NCI-H1930 (cell line): ENCODE measurements at regions not wholly inside any gene's neighbourhood (a gene's known extent, or its start where the extent isn't known, plus 50 kb on each side); places are given as distances from the start of the nearest gene placed in this dataset.
"Not testable (repeated sequence)": the region's sequence is repeated elsewhere in the genome, so short reads cannot be mapped to it uniquely, and the experiment has no call there.

ENCODE experiments used
- DNase-seq, 2 experiments: peaks; one replicate each; lab custom pipeline; 2025; lab: John Stamatoyannopoulos, UW

- no peak for DNase-seq
Measured at GRCh38 chr14:46147452-46147851, 504.1 kb downstream of the RPL10L start.

GRCh38 chr14:46147024-46147423 lies 504.6 kb downstream of the RPL10L start:
- no peak for DNase-seq

GRCh38 chr14:46140445-46140844 lies 511.1 kb downstream of the RPL10L start:
- no peak for DNase-seq

GRCh38 chr14:46139649-46140048 lies 511.9 kb downstream of the RPL10L start:
- no peak for DNase-seq

- no peak for DNase-seq
Measured at GRCh38 chr14:46137786-46138185, 513.8 kb downstream of the RPL10L start.

GRCh38 chr14:46136456-46136855 lies 515.1 kb downstream of the RPL10L start:
- no peak for DNase-seq

GRCh38 chr14:46108228-46108627 lies 543.4 kb downstream of the RPL10L start:
- DNase-seq = no peak

- not testable (repeated sequence) for DNase-seq
Measured at GRCh38 chr14:46100901-46101300, 550.7 kb downstream of the RPL10L start.

- DNase-seq = no peak
Measured at GRCh38 chr14:46091819-46092218, 559.8 kb downstream of the RPL10L start.

GRCh38 chr14:46087604-46088003 lies 564.0 kb downstream of the RPL10L start:
- no peak for DNase-seq

GRCh38 chr14:46074061-46074460 lies 577.5 kb downstream of the RPL10L start:
- no peak for DNase-seq

- DNase-seq = peak in 1 of 2 experiments; percentile 8
Measured at GRCh38 chr14:46063872-46064271, 587.7 kb downstream of the RPL10L start.

GRCh38 chr14:46058964-46059563 lies 592.5 kb downstream of the RPL10L start:
- no peak for DNase-seq

- no peak for DNase-seq
Measured at GRCh38 chr14:46057799-46058198, 593.8 kb downstream of the RPL10L start.

GRCh38 chr14:46054526-46054925 lies 597.1 kb downstream of the RPL10L start:
- no peak for DNase-seq

- DNase-seq = no peak
Measured at GRCh38 chr14:46053221-46053620, 598.4 kb downstream of the RPL10L start.

GRCh38 chr14:46051796-46052195 lies 599.8 kb downstream of the RPL10L start:
- DNase-seq = no peak

- no peak for DNase-seq
Measured at GRCh38 chr14:46048127-46048526, 603.5 kb downstream of the RPL10L start.

- DNase-seq = no peak
Measured at GRCh38 chr14:46036099-46036498, 615.5 kb downstream of the RPL10L start.

- DNase-seq = no peak
Measured at GRCh38 chr14:46034305-46034704, 617.3 kb downstream of the RPL10L start.

- DNase-seq = no peak
Measured at GRCh38 chr14:46018846-46019420, 632.6 kb downstream of the RPL10L start.

GRCh38 chr14:46008348-46008747 lies 643.2 kb downstream of the RPL10L start:
- no peak for DNase-seq

- no peak for DNase-seq
Measured at GRCh38 chr14:45998554-45998953, 653.0 kb downstream of the RPL10L start.

- no peak for DNase-seq
Measured at GRCh38 chr14:45990252-45990651, 661.3 kb downstream of the RPL10L start.
